ENCODE measurements at regions not wholly inside any gene's neighbourhood (a gene's known extent, or its start where the extent isn't known, plus 50 kb on each side); places are given as distances from the start of the nearest gene placed in this dataset.

DNA sequence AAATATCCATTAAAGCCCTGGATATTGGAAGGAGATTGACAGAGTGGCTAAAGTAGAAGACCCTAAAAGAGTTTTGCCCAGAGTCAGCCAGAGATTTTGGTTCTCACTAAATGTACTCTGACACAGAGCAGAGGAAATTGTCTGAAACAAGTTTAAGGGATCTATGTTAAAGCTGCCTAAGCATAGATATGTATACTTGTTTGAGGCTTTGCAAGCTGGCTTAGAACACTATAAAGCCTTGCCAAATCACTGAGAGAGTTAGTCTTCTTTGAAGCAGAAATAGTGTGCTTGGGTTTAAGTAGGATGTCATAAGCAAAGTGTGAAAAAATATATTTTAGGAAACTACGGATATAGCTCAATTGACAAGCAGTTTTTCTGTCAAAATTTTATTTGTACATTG lies 653.5 kb downstream of the FSCB start:
- no peak for TF ChIP-seq ZFX (IDR thresholded peaks at IDR 0.05)
- TF ChIP-seq, protein P1, sequence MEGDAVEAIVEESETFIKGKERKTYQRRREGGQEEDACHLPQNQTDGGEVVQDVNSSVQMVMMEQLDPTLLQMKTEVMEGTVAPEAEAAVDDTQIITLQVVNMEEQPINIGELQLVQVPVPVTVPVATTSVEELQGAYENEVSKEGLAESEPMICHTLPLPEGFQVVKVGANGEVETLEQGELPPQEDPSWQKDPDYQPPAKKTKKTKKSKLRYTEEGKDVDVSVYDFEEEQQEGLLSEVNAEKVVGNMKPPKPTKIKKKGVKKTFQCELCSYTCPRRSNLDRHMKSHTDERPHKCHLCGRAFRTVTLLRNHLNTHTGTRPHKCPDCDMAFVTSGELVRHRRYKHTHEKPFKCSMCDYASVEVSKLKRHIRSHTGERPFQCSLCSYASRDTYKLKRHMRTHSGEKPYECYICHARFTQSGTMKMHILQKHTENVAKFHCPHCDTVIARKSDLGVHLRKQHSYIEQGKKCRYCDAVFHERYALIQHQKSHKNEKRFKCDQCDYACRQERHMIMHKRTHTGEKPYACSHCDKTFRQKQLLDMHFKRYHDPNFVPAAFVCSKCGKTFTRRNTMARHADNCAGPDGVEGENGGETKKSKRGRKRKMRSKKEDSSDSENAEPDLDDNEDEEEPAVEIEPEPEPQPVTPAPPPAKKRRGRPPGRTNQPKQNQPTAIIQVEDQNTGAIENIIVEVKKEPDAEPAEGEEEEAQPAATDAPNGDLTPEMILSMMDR (conservative IDR thresholded peaks at IDR 0.05) = no peak
- no peak overlapping the region for H3K27ac ChIP-seq

DNA sequence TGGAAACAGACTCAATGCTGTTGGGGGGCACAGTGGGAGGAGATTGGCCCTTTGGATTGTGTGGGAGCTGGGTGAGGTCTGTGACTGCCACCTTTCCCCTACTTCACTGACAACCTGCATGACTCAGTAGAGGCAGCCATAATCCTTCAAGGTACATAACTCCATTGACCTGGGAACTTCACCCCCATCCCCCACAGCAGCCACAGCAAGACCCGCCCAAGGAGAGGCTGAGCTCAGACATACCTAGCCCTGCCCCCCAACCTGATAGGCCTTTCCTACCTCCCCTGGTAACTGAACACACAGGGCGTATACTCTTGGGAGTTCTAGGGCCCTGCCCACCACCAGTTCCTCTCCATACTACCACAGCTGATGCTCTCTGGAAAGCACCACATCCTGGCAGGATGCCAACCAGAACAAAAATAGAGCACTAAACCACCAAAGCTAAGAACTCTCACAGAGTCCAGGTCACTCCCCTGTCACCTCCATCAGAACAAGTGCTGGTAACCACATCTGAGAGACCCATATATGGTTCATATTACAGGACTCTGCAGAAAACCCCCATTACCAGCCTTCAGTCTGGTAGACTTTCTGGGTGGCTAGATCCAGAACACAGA lies 703.9 kb downstream of the FSCB start:
- H3K27ac ChIP-seq = no peak overlapping the region
- no peak for TF ChIP-seq ZFX (IDR thresholded peaks at IDR 0.05)

DNA sequence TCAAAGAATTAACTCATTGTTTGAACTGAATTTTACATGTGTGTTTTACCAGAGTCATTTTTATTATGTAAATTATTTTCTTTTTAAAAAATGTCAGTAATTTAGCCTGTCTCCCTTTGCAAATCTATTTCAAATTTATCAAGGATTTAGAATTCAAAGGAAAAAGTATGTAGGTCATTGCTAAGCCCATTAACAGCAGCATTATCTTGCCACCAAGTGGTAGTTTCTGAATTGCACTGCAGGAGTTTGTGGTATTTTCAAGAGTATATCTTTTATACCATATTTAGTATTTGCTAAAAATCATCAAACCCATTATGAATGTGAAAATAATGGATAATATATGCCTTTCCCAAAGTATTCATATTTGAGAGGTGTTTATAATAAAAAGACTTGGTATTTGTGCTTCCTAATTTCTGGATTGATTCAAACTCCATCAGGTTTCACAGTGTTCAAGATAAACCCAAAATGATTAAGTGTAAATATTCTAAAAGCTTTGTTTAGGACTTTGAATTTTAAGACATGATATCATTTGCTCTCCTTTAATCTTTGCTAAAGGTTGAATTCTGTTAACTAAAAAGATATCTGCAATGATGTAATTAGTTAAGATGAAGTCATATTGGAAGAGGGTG lies 711.4 kb downstream of the FSCB start:
- no peak overlapping the region for H3K27ac ChIP-seq
- TF ChIP-seq, protein P1 (conservative IDR thresholded peaks at IDR 0.05) = peak; percentile 79
- no peak for TF ChIP-seq ZFX (IDR thresholded peaks at IDR 0.05)

DNA sequence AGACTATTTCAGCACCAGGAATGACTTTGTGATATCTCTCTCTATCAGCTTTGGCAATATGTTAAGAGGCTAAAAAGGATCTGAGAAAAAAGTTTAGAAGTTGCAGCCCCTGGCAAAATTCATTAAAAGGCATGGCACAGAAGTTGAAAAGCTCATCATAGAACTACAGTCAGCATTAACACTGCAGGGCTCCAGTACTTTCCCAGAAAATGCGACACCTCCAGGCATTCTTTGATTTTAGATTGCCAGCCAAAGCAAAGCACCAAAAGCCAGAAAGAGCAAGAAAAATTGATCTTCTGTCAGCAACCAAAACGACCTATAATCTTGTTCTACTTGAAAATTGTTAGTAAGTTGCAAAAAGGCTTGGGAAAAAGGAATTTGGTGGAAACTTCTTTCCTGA lies 713.5 kb downstream of the FSCB start:
- H3K27ac ChIP-seq = no peak overlapping the region
- TF ChIP-seq, protein P1 (conservative IDR thresholded peaks at IDR 0.05) = no peak
- no peak for TF ChIP-seq ZFX (IDR thresholded peaks at IDR 0.05)

DNA sequence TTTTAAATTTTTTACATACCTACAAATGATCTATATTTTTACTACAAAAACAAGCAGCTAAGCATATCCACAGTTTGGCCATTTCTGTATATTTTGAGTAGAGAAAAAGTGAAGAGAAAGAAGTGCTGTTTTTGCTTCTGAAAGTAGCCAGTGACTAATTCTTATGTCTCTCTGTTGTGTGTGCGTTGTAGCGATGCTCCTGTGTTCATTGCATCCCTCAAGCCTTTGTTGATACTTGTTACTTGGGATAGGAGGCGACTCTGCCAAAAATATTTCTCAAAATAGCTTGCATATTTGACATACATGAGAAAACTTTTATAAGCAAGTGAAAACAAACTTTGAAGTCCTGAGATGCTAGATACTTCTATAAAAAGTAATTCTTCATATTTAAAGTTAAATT lies 714.1 kb downstream of the FSCB start:
- TF ChIP-seq, protein P1 (conservative IDR thresholded peaks at IDR 0.05) = no peak
- no peak for TF ChIP-seq ZFX (IDR thresholded peaks at IDR 0.05)
- no peak overlapping the region for H3K27ac ChIP-seq

DNA sequence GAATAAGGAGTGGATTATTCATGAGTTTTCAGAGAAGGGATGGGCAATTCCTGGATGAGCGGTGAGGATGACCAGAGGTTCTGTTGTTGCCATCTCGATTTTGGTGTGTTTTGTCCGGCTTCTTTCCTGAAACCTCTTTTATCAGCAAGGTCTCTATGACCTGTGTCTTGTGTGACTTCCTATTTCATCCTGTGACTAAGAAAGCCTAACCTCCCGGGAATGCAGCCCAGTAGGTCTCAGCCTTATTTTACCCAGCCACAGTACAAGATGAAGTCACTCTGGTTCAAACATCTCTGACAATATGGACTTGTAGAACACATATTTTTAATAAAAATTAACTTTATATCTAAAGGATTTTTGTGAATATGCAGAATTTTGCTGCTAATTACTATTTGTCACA lies 716.4 kb downstream of the FSCB start:
- TF ChIP-seq ZFX (IDR thresholded peaks at IDR 0.05) = no peak
- TF ChIP-seq, protein P1 (conservative IDR thresholded peaks at IDR 0.05) = no peak
- no peak overlapping the region for H3K27ac ChIP-seq

DNA sequence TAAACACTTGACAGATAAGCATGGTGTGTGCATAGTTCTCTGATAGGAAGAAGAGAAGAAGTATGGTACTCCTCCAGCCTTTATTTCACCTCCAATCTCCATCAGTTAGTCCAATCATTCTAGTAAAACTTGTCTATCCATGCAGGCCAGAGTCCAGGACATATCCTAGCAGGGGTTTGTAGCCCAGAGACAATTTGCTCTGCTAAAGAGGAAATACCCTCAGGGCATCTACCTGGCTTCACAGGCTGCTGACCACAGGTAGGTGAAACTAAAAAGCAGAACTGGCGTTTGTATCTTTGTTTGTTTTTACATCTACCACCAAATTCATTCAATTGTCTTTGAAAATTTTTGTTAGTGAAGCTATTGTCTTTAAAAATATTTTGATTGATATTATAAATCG lies 717.6 kb downstream of the FSCB start:
- H3K27ac ChIP-seq = no peak overlapping the region
- no peak for TF ChIP-seq ZFX (IDR thresholded peaks at IDR 0.05)
- TF ChIP-seq, protein P1 (conservative IDR thresholded peaks at IDR 0.05) = no peak
